Activated CD4-positive, alpha-beta T cell treated with anti-CD3 and anti-CD28 coated beads, Interleukin-2, amount 50 U/mL, for 16 hours (primary cell): ENCODE measurements at regions not wholly inside any gene's neighbourhood (a gene's known extent, or its start where the extent isn't known, plus 50 kb on each side); places are given as distances from the start of the nearest gene placed in this dataset.

Source experiments
- DNase-seq: peaks from one replicate; pipeline ENCODE4 v3.0.0-alpha.2; 2020

DNA sequence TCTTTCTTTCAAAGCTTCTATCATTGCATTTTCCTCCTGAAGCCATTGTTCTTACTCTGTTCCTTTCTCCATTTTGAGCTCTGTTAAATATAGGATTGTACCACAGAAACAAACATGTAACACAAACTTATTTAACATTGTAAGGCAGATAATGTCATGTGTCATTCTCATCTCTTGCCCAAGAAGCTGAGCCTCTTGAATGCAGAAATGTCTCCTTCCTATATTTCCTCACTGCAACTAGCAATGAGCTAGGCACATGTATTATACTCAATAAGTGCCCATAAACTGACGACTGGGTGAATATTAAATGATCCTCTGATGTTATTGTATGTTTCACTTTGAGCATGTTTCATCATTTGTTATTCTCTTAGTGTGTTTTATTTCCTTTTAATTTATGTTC lies 56.7 kb upstream of the SLC7A11 start:
- no peak for DNase-seq

DNA sequence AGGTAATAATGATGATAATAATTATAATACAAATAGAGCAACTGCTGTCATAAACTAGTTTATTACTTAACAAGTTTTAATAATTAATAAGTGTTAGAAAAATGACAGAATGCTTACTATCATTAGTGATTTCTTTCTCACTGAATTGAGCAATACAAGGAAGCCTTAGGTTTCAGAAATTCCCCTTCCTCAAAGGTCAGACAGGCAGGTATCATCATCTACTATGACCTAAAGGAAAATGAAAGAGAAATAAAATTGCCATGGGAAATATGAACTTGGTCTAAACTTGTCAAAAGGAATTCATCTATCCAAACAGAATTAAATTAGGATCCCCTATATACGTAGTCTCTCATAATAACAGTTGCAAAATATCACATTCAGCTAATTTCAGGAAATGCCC lies 56.3 kb upstream of the SLC7A11 start:
- no peak for DNase-seq

DNA sequence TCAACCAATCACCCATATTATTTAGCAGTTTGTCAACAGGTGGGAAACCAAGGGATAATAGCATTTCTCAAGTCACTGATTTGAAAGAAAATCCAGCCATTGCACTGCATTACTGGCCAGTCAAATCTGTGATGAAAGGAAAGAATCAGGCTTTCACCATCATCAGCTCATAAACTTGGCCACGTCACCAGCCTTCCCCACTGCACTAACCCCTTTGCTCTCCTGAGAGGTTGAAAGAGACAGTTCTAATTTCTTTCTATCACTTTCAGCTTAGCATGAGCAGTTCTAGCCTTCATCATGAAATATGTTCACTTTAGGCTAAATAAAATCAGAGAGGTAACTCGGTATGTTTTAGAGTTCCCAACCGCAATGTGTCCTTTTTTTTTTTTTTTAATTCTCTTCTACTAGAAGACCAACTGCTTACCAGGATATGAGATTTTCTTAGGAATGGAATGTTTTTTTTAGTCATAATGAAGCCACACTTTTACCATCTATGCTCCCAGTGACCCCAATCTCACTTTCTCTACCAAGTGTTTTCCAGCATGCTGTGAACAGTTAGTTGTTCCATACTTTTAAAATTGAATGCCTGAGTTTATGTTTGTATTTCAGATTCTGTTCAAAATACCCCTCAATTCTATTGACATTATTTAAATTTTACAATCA lies 55.7 kb upstream of the SLC7A11 start:
- DNase-seq = no peak

DNA sequence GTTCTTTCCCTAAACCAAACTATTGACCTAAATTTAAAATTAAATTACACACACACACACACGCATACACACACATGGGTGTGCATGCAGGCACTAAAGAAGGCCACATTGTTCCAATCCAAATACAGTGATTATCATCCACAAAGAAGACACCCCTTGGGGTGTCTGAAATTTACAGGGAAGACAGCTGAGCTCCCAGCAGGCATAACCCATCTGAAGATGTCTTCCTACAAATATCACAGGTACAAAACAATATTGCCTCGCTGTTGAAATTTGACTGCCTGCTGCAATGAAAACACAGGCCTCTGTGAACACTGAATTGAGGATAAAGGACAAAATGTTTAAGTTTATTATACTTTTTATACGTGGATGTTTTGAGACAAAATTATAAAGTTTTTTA lies 50.2 kb upstream of the SLC7A11 start:
- no peak for DNase-seq
